NCI-H2227 (cell line): ENCODE measurements at regions not wholly inside any gene's neighbourhood (a gene's known extent, or its start where the extent isn't known, plus 50 kb on each side); places are given as distances from the start of the nearest gene placed in this dataset.
"Not testable (repeated sequence)": the region's sequence is repeated elsewhere in the genome, so short reads cannot be mapped to it uniquely, and the experiment has no call there.

Source experiments
- DNase-seq: peaks from one replicate; lab custom pipeline; 2025; ENCODE audit not compliant: unreplicated experiment; lab: John Stamatoyannopoulos, UW

DNA sequence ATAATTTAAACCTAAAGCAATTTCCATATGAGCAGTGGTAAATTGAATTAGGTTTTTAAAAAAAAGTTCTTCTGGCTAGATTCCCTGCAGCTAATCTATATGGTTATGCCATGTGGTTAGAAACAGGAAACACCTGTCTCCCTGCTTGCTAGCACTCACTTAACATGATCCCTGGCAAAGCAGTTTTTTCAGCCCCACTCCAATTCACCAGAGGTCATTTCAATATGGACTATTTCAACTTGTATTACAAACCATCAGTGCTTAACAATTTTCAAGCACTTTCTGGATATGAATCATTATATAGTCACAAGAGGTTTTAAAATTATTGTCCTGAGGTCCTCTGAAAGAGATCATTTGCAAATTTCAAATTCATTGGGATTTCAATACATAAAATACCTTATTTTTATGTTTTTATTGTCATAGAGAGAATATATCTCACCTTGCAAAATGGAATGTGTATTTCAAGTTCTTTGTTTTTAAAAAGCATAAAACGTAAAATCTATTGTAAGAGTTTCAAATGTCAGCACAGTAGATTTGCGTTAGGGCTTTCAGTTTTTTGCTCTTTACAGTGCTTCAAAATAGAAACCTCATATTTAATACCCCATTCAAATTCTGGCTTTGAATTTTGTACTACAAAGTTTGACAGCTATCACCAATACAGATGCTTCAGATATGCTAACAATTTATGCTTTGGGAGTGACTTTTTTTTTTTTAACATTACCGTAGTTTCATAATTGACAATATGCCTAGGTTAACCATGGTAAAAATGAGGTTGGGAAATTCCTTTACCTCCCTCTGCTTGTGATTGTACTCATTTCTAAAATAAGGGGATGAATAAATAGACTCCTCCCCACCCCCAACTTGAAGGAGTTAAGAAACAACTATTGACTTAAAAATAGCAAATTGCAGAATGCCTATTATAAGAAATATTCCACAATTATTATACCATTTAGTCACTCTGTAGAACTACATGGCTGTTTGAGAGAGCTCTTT, 117.5 kb upstream of the HGF start:
- no peak for DNase-seq

- DNase-seq: no peak
These were observed 116.4 kb upstream of the HGF start for GRCh38 chr7:81886211-81886764.

DNA sequence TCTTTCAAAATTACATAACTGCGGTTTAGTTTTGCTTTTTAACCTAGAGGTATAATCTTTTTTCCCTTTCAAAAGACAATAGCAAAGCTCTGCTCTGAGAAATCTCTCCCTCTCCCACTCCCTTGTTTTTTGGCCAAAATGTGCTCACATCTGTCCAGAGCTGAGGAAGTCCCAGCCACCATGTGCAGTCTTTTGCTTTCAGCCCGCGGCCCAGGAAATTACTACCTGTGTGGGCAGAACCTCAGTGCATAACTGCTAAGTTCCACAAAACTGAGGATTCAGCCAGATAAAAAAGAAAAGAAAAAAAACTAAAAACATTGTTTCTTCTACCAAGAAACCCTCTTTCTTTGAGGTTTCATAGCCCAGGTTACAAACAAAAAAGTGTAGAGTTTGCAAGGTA, 115.0 kb upstream of the HGF start:
- DNase-seq: no peak

GRCh38 chr7:81883801-81884393, 114.0 kb upstream of the HGF start:
- DNase-seq: no peak

- no peak for DNase-seq
These were observed 112.2 kb upstream of the HGF start for GRCh38 chr7:81882086-81882485.

DNA sequence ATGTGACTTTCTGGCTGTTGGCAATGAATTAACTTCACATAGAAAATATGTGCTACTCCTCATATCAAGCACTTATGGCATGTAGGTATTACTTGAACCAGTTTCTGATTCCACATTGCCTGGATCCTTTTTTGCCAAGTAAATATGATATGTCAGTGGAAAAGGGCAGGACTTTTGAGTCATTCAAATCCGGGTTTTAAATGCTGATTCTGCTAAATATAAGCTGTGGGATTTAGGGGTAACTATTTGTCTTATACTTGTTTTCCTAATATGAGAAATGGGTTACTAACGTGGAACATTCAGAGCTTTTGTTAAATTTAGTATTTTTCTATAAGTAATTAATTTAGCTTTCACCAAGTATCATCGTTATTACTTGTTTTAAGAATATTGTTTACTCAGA, 108.0 kb upstream of the HGF start:
- DNase-seq: no peak

DNA sequence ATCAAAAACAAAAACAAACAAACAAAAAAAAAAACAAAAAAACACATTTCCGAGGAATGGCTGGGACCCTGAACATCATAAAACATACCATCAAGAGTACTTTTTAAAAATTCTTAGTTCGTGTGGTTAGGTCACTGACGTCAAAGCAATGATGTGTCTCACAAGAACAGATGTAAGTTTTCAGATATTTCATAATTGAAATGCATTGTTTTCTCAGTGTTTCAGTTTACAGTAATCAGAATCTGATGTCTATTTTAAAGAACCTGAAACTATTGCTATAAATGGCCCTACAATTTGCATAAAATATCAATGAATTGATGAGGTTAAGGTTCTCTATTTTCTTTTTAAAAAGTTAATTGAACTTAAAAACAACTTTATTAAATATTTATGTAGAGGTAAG, 103.7 kb upstream of the HGF start:
- DNase-seq: no peak

GRCh38 chr7:81871606-81872265, 101.9 kb upstream of the HGF start:
- DNase-seq: no peak

DNA sequence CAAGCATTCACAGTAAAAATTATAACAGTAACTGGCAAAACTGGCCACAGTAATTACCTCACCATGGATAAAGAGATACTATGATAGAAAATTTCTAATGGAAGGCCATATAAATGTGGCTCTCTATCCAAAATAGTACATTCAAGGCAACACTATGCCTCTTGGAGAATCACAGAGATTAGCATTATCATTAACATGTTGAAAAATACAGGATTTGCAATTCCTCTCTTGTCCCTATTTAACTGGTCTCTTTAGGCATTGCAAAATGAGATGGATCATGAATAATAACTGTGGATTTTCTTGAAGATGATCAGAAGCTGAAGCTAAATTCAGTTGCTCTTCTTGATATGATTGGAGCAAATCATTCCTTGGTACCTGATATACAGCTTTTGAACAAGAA, 100.8 kb upstream of the HGF start:
- DNase-seq: no peak

GRCh38 chr7:81869670-81870069, 99.8 kb upstream of the HGF start:
- DNase-seq: no peak

DNA sequence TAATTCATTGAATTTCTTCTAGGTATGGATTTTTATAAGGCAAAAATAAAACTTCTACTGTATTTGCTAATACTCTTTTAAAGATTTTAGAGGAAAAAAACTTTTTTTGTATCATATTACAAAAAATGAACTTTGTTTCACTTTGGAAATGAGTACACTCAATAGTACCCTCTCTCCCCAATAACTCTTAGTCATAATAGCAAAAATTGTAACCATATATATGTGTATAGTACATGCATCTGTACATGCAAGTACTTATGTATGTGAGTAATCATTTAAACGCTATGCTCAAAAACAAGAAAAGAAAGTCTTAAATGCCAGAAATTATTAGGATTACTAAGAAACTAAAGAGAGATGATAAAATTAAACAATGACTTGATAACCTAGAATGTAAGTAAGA, 95.9 kb upstream of the HGF start:
- DNase-seq: no peak

DNA sequence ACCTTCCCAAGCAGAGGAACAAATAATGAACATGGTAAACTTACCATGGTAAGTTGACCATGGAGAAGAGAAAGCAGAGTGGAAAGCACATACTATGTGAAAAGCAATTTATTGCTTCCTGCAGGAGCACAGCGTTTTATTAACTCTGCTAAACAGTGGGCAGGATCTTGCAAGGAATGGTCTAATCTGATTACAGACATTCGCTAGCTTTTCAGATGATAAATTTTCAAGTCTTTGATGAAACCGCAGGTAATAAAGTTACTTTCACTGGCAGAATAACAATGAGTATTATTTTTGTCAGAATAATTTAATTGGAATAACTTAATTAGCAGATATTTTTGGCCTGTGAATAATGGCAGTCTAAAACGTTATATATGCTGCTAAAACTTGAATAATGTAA, 89.6 kb upstream of the HGF start:
- DNase-seq: no peak

GRCh38 chr7:81858820-81859219, 89.0 kb upstream of the HGF start:
- not testable (repeated sequence) for DNase-seq

DNA sequence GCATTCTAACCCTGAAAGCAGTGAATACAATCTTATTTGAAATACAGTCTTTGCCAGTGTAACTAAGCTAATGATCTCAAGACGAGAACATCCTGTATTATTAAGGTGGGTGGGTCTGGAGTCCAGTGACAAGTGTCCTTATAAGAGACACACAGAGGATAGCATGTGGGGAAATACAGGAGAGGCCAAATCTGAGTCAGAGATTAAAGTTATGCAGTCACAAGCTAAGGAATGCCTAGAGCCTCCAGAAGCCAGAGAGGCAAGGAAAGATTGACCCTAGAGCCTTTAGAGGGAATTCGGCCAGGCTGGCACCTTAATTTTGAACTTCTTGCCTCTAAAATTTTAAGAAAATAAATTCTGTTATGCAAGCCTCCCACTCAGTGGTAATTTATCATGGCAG, 87.5 kb upstream of the HGF start:
- no peak for DNase-seq

- no peak for DNase-seq
These were observed 84.7 kb upstream of the HGF start for GRCh38 chr7:81854518-81854917.

DNA sequence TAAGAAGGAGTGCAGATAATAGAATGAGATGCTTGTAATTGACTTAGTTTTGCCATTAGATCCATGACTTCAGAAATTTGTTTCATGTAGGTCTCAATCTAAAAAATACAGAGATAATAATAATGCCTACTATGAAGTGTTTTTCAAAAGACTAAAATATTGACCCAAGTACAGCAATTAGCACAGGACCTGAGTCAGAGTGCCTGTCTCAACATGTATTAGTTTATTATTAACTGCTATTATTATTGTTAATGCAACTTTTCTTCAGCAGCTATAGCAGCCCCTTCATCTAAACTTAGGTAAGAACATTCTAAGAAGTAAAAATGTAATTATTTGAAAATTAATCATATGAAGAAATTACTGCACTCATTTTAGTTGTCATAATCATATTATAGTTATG, 82.9 kb upstream of the HGF start:
- DNase-seq: no peak

DNA sequence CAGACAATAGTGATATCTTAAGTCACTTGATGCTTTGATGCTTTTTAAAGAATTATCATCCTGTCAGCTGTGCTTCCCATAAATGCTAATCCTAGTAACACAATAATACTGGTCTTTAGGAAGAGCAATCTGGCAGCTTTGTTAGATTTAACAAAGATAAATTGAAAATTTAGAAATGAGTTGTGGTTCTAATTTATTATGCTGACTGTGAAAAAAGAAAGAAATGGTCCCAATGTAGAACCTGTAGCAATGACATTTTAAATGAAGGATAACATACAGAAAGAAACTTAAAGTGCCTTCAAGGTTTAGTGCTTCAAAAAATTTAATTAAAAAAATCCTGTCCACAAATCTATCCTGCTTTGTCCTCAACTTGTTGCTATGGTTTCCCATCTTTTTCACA, 81.6 kb upstream of the HGF start:
- DNase-seq: no peak

DNA sequence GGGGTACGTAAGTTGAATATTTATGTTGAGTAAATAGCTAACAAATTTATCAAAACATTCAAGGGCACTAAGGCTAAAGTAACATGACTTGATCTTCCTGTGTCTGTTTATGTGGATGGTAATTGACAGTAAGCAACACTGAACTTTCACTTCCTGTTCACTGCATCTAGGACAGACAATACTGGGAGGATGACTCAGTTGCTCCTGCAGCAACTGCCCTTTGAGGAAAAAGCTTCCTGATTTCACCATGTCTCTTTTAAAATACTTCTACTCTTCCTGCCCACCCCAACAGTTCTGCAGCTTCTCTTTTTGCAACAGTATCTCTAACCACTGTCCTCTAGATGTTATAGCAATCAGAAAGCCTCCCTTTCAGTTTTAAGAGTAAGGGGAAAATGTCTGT, 76.6 kb upstream of the HGF start:
- DNase-seq: no peak

- DNase-seq: peak; percentile 87
These were observed 75.9 kb upstream of the HGF start for GRCh38 chr7:81845744-81846241.

- DNase-seq: not testable (repeated sequence)
These were observed 73.8 kb upstream of the HGF start for GRCh38 chr7:81843657-81844056.

DNA sequence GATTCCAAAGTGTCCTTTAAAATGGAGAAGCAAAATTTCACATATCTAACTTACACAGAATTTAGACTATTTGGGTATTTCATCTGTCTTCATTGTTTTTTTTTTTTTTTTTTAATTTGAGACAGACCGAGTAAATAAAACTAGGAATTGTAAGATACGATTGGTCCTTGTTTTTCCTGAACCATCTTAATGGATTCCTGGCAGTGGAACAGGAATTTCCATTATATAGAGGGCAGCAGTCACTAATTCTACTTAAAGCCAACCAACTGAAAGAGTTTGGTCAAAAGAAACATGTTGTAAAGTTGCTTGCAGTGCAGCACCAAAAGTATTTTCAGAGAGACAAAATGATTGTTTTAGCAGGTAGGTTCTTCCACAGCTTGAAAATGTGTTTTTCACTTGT, 72.5 kb upstream of the HGF start:
- no peak for DNase-seq
